Upper lobe of left lung (tissue), 6 donors: ENCODE measurements at regions not wholly inside any gene's neighbourhood (a gene's known extent, or its start where the extent isn't known, plus 50 kb on each side); places are given as distances from the start of the nearest gene placed in this dataset.

ENCODE experiments used
- ATAC-seq, 2 donors: fragments of 200-7000 bp; cut with Tn5 transposase; one replicate each; pipeline ENCODE4 v1.9.1; 2022; ENCODE audit warnings: mild to moderate bottlenecking in 2 of 2, moderate library complexity in 2 of 2; ENCODE audit not compliant: low FRiP score in 2 of 2
- DNase-seq, 2 donors: peaks; one replicate each; pipeline ENCODE4 v3.0.0-alpha.2; 2019 to 2020
- H3K27ac ChIP-seq, 4 donors: fragments of 200-600 bp; sonication (generic); one replicate each; pipeline ENCODE4 v1.5.1; 2016 to 2019
- H3K27me3 ChIP-seq, 4 donors: fragments of 200-600 bp; sonication (generic); one replicate each; pipeline ENCODE4 v1.5.1; 2017 to 2019
- H3K36me3 ChIP-seq, 4 donors: fragments of 200-600 bp; sonication (generic); one replicate each; pipeline ENCODE4 v1.5.1; 2016 to 2019
- H3K4me1 ChIP-seq, 4 donors: fragments of 200-600 bp; sonication (generic); one replicate each; pipeline ENCODE4 v1.5.1; 2018 to 2019
- H3K4me3 ChIP-seq, 4 donors: fragments of 200-600 bp; sonication (generic); one replicate each; pipeline ENCODE4 v1.5.1; 2017 to 2019; ENCODE audit warnings: mild to moderate bottlenecking in 2 of 4, moderate library complexity in 1 of 4
- H3K9me3 ChIP-seq, 4 donors: fragments of 200-600 bp; sonication (generic); one replicate each; pipeline ENCODE4 v1.5.1; 2018 to 2019
- EP300 ChIP-seq, 4 donors: sonication (generic); formaldehyde crosslinking; IDR thresholded peaks; one replicate each; pipeline ENCODE4 v1.5.1; 2017; ENCODE audit warnings: antibody characterized with exemption in 4 of 4, control low read depth in 2 of 4
- POLR2A ChIP-seq, 4 donors: fragments of 450-650 bp; IDR thresholded peaks; one replicate each; pipeline ENCODE4 v1.5.1; 2016 to 2017; ENCODE audit warnings: antibody characterized with exemption in 4 of 4, mild to moderate bottlenecking in 2 of 4
- POLR2AphosphoS5 ChIP-seq, 2 donors: sonication (generic); formaldehyde crosslinking; IDR thresholded peaks; one replicate each; pipeline ENCODE4 v1.5.1; 2017; ENCODE audit warnings: antibody characterized with exemption in 2 of 2
- WGBS, 2 donors: methylation state at CpG; one replicate each; pipeline ENCODE4 v1.1.5; 2017 to 2018; 5-methylcytosine and 5-hydroxymethylcytosine counted together
- TF ChIP-seq, protein P1 (sequence below), 6 experiments: fragments of 450-650 bp in 4 of 6; fragments of 200-600 bp in 2 of 6; sonication (generic) in 2 of 6; IDR thresholded peaks; one replicate each; pipeline ENCODE4 v1.5.1; 2016 to 2019; ENCODE audit warnings: antibody characterized with exemption in 6 of 6
- donor health status: DM: no; HTN: no; CAD: no; lungs with moderate emphysema.
- donor health status: DM: no; HTN: yes; CAD: no; lungs with severe emphysema.

DNA sequence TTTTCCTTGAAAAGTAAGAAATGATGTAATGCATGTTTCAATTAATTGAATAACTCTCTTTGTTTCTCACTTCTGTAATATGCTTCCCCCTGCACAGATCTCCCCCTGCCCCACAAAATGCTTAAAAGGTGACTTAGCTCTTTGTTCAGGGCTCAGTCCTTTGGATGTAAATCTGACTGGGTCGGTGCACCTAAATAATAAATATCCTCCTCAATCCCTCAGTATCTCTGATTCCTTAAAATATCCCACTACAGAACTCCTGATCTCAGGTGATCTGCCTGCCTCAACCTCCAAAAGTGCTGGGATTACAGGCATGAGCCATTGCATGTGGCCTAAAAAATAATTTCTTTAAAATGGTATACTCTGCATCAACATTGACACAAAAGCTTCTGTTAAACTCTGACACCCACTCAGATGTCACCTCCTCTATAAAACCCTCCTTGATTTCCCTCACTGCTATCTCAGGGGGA lies 107.0 kb downstream of the ZNF429 start:
- H3K4me3 ChIP-seq: no peak overlapping the region
- no peak for ATAC-seq
- H3K4me1 ChIP-seq: peaks cover 0 to 6% (median 0%) of the 10 kb centered on the region in 4 donors
- no peak for DNase-seq
- no peaks in the 10 kb centered on the region for H3K9me3 ChIP-seq
- WGBS, 2 donors: 52 to 84% methylated on average over 1 of the region's 1 CpG
- H3K36me3 ChIP-seq: no peaks in the 10 kb centered on the region
- no peak overlapping the region for H3K27ac ChIP-seq
- TF ChIP-seq POLR2AphosphoS5 (IDR thresholded peaks at IDR 0.05) (no peak), EP300 (IDR thresholded peaks at IDR 0.05) (no peak), POLR2A (IDR thresholded peaks at IDR 0.05) (no peak)
- TF ChIP-seq, protein P1, sequence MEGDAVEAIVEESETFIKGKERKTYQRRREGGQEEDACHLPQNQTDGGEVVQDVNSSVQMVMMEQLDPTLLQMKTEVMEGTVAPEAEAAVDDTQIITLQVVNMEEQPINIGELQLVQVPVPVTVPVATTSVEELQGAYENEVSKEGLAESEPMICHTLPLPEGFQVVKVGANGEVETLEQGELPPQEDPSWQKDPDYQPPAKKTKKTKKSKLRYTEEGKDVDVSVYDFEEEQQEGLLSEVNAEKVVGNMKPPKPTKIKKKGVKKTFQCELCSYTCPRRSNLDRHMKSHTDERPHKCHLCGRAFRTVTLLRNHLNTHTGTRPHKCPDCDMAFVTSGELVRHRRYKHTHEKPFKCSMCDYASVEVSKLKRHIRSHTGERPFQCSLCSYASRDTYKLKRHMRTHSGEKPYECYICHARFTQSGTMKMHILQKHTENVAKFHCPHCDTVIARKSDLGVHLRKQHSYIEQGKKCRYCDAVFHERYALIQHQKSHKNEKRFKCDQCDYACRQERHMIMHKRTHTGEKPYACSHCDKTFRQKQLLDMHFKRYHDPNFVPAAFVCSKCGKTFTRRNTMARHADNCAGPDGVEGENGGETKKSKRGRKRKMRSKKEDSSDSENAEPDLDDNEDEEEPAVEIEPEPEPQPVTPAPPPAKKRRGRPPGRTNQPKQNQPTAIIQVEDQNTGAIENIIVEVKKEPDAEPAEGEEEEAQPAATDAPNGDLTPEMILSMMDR (IDR thresholded peaks at IDR 0.05): no peak
- no peaks in the 10 kb centered on the region for H3K27me3 ChIP-seq

DNA sequence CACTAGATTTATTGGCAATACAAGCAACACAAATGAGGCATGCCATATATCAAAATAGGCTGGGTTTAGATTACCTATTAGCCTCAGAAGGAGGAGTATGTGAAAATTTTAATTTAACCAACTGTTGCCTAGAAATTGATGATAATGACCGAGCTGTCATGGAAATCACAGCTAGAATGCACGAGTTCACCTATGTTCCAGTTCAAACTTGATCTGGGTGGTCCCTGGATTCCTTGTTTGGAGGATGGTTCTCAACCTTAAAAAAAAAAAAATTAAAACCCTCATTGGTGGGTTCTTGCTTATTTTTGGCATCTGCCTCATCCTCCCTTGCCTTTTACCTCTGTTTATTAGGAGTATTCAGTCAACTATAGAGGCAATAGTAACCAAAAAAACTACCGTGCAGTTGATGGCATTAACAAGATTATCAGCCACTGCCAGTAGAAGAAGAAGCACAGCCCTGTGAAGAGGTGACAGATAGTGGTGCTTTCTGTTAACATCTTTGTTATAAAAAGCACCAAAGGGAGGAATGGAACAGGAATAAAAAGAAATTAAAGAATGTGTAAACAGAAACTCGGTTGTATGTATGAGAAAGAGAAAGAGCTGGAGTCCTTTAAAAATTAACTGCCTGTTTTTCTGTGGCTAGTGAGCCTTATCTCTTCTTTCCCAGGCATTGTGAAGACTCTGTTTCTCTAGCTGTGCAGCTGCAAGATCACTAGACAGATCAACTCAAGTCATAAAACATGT lies 106.4 kb downstream of the ZNF429 start:
- Histone ChIP-seq H3K4me3 (no peak overlapping the region), H3K4me1 (peaks cover 0 to 6% (median 0%) of the 10 kb centered on the region in 4 donors), H3K9me3 (no peaks in the 10 kb centered on the region), H3K36me3 (no peaks in the 10 kb centered on the region), H3K27me3 (no peaks in the 10 kb centered on the region), H3K27ac (no peak overlapping the region)
- DNase-seq (no peak), ATAC-seq (no peak)
- TF ChIP-seq EP300 (IDR thresholded peaks at IDR 0.05) (no peak), POLR2AphosphoS5 (IDR thresholded peaks at IDR 0.05) (no peak), POLR2A (IDR thresholded peaks at IDR 0.05) (no peak)
- TF ChIP-seq, protein P1 (IDR thresholded peaks at IDR 0.05): no peak
- 33 to 68% methylated on average over 4 of the region's 4 CpGs for WGBS, 2 donors

DNA sequence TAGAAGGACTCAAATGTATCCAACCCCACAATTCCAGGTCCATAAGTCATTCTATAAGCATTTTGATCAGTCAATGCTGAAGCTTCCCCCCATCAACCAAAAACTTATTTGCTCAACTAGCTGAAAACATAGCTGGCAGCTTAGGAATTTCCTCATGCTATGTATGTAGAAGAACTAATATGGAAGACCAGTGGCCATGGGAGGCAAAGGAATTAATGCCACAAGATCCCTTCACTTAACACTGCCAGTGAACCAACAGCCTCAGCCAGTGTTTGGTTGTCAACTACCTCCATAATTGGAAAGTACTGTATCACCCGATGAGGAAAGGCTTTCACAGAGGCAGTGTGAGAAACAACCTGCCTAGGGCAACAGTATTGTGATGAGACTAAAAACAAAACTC lies 105.4 kb downstream of the ZNF429 start:
- no peaks in the 10 kb centered on the region for H3K27me3 ChIP-seq
- WGBS, 2 donors: 62 to 80% methylated on average over 1 of the region's 1 CpG
- ATAC-seq (no peak), DNase-seq (no peak)
- H3K36me3 ChIP-seq: no peaks in the 10 kb centered on the region
- no peaks in the 10 kb centered on the region for H3K9me3 ChIP-seq
- TF ChIP-seq EP300 (IDR thresholded peaks at IDR 0.05) (no peak), POLR2AphosphoS5 (IDR thresholded peaks at IDR 0.05) (no peak), POLR2A (IDR thresholded peaks at IDR 0.05) (no peak)
- TF ChIP-seq, protein P1 (IDR thresholded peaks at IDR 0.05): no peak
- no peak overlapping the region for H3K4me3 ChIP-seq
- H3K27ac ChIP-seq: no peak overlapping the region
- peaks cover 0 to 6% (median 0%) of the 10 kb centered on the region in 4 donors for H3K4me1 ChIP-seq

DNA sequence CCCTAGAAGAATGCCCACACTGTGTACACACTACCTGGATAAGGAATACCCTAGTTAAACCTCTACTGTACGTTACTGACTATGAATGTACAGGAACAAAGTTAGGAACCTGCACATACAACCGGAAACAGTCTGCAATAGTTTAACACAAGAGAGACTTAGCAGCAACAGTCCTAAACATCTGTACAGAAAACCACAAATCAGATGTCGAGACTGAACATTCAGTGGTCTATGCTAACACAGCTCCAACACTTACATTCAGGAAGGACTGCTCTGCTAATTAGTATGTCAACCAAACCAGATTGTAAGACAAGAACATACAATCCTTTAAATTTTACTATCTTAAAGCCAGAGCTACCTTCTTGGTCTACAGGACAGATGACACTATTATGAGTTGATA lies 104.9 kb downstream of the ZNF429 start:
- Histone ChIP-seq H3K4me1 (peaks cover 0 to 6% (median 2%) of the 10 kb centered on the region in 4 donors), H3K36me3 (no peaks in the 10 kb centered on the region), H3K27ac (no peak overlapping the region), H3K9me3 (no peaks in the 10 kb centered on the region), H3K27me3 (no peaks in the 10 kb centered on the region), H3K4me3 (no peak overlapping the region)
- DNase-seq (no peak), ATAC-seq (no peak)
- no peak for TF ChIP-seq EP300 (IDR thresholded peaks at IDR 0.05)
- no peak for TF ChIP-seq POLR2A (IDR thresholded peaks at IDR 0.05)
- no peak for TF ChIP-seq POLR2AphosphoS5 (IDR thresholded peaks at IDR 0.05)
- TF ChIP-seq, protein P1 (IDR thresholded peaks at IDR 0.05): no peak
- WGBS, 2 donors: 20 to 74% methylated on average over 3 of the region's 3 CpGs

DNA sequence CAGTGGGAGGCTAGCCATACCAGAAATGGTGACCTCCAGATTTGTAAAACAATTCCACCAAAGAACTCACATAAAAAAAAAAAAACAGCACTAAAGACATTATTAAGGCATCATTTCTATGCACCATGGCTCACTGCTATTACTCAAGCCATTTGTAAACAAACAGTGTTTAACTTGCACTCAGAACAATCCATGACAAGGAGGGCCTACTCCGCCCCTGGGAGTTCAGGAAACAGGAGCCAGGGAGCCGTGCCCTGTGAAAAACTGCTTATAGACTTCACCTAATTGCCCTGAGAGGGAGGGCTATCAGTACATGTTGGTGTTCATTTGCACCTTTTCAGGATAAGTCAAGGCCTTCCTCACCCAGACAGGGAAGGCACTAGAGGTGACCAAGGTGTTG lies 103.2 kb downstream of the ZNF429 start:
- Histone ChIP-seq H3K4me1 (peaks cover 8 to 20% (median 11%) of the 10 kb centered on the region in 4 donors), H3K4me3 (no peak overlapping the region), H3K9me3 (no peaks in the 10 kb centered on the region), H3K27ac (peak overlapping the region in 1 of 4 donors; percentile 40), H3K36me3 (no peaks in the 10 kb centered on the region), H3K27me3 (no peaks in the 10 kb centered on the region)
- TF ChIP-seq POLR2AphosphoS5 (IDR thresholded peaks at IDR 0.05): no peak
- no peak for TF ChIP-seq EP300 (IDR thresholded peaks at IDR 0.05)
- TF ChIP-seq POLR2A (IDR thresholded peaks at IDR 0.05): no peak
- TF ChIP-seq, protein P1 (IDR thresholded peaks at IDR 0.05): no peak
- 33 to 50% methylated on average over 2 of the region's 2 CpGs for WGBS, 2 donors
- ATAC-seq: no peak
- peak in 1 of 2 donors; percentile 73 for DNase-seq
